22Rv1 (cell line): ENCODE measurements at regions not wholly inside any gene's neighbourhood (a gene's known extent, or its start where the extent isn't known, plus 50 kb on each side); places are given as distances from the start of the nearest gene placed in this dataset.
"Not testable (repeated sequence)": the region's sequence is repeated elsewhere in the genome, so short reads cannot be mapped to it uniquely, and the experiment has no call there.

Experiments used
- H3K27ac ChIP-seq: fragments of 450-650 bp; 2 replicates; pipeline ENCODE4 v1.5.1; 2017
- ZFX ChIP-seq: fragments of 450-650 bp; IDR thresholded peaks from 2 replicates; pipeline ENCODE4 v1.6.1; 2017; ENCODE audit warnings: antibody characterized with exemption, borderline replicate concordance
- TF ChIP-seq, protein P1 (sequence below): fragments of 450-650 bp; IDR thresholded peaks from 2 replicates; pipeline ENCODE4 v1.5.1; 2017; ENCODE audit warnings: mild to moderate bottlenecking

DNA sequence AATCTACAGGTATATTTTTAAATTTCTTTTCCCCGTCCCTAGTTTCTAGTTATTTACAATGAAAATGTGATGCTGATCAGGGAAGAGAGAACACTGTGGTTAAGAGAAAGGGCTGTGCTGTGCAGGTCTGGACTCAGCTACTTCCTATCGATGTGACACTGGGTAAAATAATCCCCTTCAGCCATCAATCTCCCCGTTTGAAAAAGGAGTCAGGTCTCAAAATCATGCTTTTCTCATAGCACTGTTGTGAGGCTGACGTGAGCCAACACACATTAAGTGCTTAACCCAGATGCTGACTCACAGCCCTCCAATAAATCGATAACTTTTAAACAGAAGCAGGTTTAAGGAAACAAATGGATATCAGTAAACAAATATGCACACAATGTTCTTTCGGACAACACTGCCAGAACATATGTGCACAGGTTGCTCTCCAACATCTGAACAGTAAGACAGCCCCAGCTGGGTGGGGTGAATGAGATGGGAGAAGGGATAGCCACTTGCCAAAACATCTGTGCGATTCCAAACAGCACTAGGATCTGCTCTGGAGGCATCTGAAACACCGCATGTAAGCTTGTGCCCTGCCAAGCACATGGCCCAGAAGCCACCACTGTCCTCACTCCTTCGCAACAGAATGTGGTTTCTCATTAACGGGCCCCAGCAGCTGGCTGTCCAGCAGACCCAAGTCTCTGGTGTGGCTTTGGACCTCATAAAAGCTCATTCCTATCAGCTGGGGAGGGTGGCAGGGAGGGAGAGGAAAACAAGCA lies 143.2 kb upstream of the PRICKLE2 start:
- TF ChIP-seq, protein P1, sequence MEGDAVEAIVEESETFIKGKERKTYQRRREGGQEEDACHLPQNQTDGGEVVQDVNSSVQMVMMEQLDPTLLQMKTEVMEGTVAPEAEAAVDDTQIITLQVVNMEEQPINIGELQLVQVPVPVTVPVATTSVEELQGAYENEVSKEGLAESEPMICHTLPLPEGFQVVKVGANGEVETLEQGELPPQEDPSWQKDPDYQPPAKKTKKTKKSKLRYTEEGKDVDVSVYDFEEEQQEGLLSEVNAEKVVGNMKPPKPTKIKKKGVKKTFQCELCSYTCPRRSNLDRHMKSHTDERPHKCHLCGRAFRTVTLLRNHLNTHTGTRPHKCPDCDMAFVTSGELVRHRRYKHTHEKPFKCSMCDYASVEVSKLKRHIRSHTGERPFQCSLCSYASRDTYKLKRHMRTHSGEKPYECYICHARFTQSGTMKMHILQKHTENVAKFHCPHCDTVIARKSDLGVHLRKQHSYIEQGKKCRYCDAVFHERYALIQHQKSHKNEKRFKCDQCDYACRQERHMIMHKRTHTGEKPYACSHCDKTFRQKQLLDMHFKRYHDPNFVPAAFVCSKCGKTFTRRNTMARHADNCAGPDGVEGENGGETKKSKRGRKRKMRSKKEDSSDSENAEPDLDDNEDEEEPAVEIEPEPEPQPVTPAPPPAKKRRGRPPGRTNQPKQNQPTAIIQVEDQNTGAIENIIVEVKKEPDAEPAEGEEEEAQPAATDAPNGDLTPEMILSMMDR = no peak
- no peak for TF ChIP-seq ZFX
- H3K27ac ChIP-seq = no peak overlapping the region

DNA sequence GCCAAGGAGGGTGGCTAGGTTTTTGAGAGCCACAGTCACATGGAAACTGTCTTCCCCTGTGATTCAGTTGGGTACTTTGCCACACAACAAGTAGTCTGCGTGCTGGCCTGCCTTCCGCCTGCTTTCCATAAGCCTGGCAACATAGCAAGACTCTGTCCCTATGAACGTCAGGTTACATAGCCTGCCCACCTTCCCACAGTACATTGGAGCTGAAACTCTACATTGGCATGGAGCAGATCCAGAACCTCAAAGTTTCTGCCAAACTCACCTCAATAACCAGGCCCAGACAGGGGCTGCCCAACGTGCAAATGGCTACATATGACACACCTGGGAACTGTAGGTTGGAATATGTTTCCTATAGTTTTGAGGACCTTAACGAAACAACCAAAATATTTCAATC lies 140.6 kb upstream of the PRICKLE2 start:
- H3K27ac ChIP-seq = no peak overlapping the region
- TF ChIP-seq, protein P1 = no peak
- TF ChIP-seq ZFX = no peak

DNA sequence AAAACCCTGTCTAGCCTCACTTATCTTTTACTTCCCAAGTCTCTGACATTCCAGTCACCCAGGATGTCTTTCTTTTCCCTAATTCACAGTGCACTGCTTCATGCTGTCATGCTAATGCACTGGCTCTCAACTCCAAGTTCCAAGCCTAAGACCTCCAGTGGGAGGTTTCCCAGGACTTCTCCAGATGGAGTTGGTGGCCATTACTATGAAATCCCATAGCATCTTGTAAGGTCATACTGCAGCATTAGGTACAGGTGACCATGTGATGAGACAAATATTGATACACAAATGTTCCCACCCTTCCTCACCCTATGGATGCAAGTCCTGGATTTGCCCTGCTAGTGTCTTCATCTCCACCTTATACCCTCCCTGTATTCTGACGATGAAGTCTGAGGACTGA lies 138.6 kb upstream of the PRICKLE2 start:
- TF ChIP-seq, protein P1 = no peak
- no peak for TF ChIP-seq ZFX
- no peak overlapping the region for H3K27ac ChIP-seq

DNA sequence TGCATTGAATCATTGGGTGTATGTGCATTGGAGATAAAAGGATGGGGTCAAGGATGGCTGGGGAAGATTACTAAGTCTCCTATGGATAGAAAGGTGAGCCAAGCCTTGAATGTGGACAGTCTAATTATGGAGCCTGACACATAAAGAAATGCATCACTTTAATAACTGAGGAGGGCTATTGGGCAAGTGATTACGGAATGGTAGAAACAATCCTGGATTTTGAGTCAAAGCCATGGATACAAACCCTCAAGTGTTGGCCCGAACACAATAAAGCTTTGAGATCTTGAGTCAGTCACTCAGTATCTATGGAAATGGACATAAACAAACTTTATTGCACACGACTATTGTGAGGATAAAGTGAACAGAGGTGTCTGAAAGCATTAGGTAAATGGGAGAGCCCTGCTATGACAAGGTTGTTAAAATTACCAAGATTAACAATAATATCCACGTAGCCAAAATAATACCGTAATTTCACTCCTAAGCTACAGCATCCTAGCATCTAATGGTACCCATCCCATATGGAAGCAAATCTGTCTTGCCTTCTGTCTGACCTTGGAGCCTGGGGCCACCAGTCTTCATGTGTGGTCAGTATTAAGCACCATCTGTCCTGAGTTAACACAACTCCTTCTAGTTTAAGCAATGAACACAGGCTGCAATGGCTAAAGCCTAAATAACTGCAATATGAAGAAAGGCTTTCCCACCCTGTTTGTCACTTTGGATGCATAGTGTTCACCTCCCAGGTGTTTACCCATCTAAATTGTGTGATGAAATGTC lies 136.9 kb upstream of the PRICKLE2 start:
- TF ChIP-seq ZFX = no peak
- TF ChIP-seq, protein P1 = no peak
- no peak overlapping the region for H3K27ac ChIP-seq

DNA sequence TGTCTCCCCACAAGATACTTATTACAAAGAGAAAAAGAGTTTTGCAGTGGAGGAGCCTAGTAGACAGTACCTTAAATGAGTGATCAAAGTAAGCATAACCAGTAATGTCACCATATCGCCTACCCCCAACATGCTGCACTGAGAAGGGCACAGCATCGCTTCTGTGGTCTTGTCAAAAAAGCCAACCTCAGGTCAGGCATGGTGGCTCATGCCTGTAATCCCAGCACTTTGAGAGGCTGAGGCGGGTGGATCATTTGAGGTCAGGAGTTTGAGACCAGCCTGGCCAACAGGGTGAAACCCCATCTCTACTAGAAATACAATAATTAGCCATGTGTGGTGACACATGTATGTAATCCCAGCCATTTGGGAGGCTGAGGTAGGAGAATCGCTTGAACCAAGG lies 135.8 kb upstream of the PRICKLE2 start:
- not testable (repeated sequence) for H3K27ac ChIP-seq

DNA sequence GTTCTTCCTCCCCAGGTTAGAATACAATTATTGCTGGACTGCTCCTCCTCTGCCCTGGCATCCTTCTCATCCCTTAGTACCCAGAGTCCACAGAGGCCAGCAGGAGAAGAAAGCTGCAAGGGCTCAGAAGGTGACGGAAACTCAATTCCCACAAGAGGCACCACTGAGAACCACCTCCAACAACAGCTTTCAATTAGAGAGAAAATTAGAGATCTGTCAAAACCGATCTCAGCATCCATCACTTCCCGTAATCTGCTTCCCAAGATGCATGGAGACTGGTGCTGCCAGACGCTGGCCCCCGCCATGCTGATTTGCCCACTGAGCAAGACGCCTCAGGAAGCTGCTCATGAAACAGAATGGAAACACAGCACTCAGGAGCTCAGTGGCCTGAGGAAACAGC lies 135.0 kb upstream of the PRICKLE2 start:
- no peak overlapping the region for H3K27ac ChIP-seq
- TF ChIP-seq ZFX = no peak
- TF ChIP-seq, protein P1 = no peak

DNA sequence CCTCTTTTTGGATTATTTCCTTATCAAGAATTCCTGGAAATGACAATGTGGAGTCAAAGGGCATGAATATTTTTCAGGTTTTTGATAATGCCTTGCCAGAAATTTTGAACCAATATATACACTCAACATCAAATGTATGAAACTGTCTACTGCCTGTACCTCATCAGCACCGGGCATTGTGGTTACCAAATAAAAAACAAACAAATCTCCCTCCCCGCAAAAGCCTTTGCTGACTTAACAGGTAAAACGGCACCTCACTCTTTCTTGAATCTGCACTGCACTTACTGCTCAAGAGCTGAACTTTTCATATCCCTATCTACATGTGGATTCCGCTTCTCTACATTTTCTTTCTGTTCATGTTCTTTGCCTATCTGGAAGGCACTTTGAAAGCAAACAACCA lies 134.5 kb upstream of the PRICKLE2 start:
- H3K27ac ChIP-seq = no peak overlapping the region
- TF ChIP-seq ZFX = no peak
- TF ChIP-seq, protein P1 = no peak
